Heart left ventricle (tissue), 13 donors: ENCODE measurements at regions not wholly inside any gene's neighbourhood (a gene's known extent, or its start where the extent isn't known, plus 50 kb on each side); places are given as distances from the start of the nearest gene placed in this dataset.

Experiments used
- POLR2A ChIP-seq, 2 donors: fragments of 450-650 bp; IDR thresholded peaks; one replicate each; pipeline ENCODE4 v1.6.1; 2017; ENCODE audit warnings: antibody characterized with exemption in 2 of 2, mild to moderate bottlenecking in 2 of 2, moderate library complexity in 2 of 2
- TF ChIP-seq, protein P1 (sequence below), 12 donors: fragments of 200-600 bp; sonication (generic) in 4 of 12; IDR thresholded peaks; one replicate each; pipeline versions ENCODE4 v1.5.0 to v1.8.0; 2018 to 2022; ENCODE audit warnings: antibody characterized with exemption in 12 of 12, mild to moderate bottlenecking in 5 of 12
- donor health status: ischemic (EF 13 %, LVEDD 7.1; RV severe dilation, severe dysfunction).
- donor health status: DM: no; HTN: yes; CAD: no.
- donor health status: DM: no; HTN: no; CAD: no.
- donor health status: ischemic (EF 25% LVEDD 6.9; RV normal size, moderate dysfunction).
- donor health status: ischemic (EF 25% LVEDD 5.7; RV mildly dilated, moderate dysfunction).
- donor health status: ischemic (EF 35%, LVEDD 5.7; RV mildly dilated, moderate dysfunction).
- donor health status: nonischemic (EF 11% LVEDD 7.7; RV severe dilation, severe dysfunction).
- donor health status: DM: yes; HTN: yes; CAD: no.
- donor health status: PGD.
- donor health status: ischemic (EF 29% LVEDD 5.4; RV normal size, mild dysfunction).
- donor health status: nonischemic (EF 23%, LVEDD 6.1; RV moderate dilation, normal function).

DNA sequence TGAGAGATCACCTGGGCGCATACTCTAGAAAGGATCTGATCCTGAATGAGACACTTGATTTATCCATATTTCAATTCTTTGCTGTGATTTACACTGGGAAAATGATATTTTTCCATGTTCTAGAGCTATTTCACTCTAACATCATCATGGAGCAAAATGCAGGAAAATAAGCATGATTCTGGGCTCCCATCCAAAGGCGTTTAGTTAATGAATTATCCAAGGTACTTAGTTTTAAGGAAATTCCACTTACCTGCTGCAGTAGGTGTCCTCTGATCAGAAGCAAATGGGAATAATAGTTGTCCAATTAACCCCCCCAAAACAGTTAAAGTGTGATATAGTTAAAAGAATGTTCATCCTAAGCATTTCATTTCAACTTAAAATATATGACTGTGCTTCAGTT is 204.5 kb upstream of the PRKD1 start:
- TF ChIP-seq, protein P1, sequence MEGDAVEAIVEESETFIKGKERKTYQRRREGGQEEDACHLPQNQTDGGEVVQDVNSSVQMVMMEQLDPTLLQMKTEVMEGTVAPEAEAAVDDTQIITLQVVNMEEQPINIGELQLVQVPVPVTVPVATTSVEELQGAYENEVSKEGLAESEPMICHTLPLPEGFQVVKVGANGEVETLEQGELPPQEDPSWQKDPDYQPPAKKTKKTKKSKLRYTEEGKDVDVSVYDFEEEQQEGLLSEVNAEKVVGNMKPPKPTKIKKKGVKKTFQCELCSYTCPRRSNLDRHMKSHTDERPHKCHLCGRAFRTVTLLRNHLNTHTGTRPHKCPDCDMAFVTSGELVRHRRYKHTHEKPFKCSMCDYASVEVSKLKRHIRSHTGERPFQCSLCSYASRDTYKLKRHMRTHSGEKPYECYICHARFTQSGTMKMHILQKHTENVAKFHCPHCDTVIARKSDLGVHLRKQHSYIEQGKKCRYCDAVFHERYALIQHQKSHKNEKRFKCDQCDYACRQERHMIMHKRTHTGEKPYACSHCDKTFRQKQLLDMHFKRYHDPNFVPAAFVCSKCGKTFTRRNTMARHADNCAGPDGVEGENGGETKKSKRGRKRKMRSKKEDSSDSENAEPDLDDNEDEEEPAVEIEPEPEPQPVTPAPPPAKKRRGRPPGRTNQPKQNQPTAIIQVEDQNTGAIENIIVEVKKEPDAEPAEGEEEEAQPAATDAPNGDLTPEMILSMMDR (IDR thresholded peaks at IDR 0.05), result no peak
- no peak for TF ChIP-seq POLR2A (IDR thresholded peaks at IDR 0.05)
